GM18508 (cell line): ENCODE measurements at regions not wholly inside any gene's neighbourhood (a gene's known extent, or its start where the extent isn't known, plus 50 kb on each side); places are given as distances from the start of the nearest gene placed in this dataset.
"Not testable (repeated sequence)": the region's sequence is repeated elsewhere in the genome, so short reads cannot be mapped to it uniquely, and the experiment has no call there.

Experiments used
- ATAC-seq: cut with Tn5 transposase; IDR thresholded peaks from one replicate; pipeline ENCODE4 v1.9.1; 2021; ENCODE audit warnings: moderate number of reproducible peaks; ENCODE audit not compliant: insufficient read depth, unreplicated experiment

DNA sequence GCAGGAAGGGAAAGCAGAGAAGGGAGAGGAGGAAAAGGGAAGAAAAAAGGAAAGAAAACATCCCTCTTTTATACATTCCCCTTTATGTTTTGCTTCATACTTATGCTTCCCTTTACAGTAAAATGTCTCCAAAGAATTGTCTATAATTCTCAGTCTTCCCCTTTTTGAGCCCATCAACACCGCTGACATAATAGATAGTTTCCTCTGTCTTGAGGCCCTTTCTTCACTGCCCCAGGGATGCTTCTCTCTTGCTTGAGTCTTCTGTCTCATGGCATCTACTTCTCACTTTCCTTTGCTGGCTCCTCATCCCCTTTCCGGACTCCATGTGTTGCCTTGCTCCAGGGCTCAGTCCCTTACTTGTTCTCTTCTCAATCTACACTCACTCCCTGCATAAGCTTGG is 99.7 kb upstream of the DAZL start:
- no peak for ATAC-seq

DNA sequence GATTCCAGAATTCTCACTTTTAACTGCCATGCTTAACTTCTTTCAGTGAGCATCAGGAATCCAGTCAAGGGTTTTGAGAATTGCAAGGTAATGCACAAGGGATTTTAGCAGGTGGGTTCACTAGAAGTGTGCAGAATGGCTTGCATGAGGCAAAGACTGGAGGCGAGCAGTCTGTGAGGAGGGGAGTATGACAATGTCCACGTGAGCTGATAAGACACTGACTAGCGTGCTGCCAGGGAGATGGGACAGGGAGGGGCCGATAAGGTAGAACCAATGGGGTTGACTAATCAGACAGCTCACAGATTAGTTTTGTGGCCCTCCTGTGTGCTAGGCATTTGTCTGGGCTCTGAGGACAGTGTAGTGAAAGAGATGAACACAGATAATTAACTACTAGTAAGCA is 102.0 kb upstream of the DAZL start:
- ATAC-seq, result no peak

DNA sequence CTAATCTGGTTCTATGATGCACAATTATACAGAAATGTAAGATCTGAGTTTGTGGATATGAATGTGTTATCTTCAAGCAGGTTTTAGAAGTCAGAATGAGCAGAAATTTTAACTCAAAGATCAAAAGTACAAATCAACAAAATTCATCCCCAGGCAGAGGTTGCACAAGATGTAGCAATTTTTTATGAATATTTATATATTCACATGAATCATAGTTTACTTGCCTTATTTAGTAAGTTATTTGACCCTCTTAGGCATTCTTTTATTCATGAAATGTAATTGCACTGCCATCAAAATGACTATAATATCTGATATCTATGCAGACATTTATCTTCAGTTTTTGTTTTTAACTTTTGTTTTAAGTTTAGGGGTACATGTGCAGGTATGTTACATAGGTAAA is 103.1 kb upstream of the DAZL start:
- no peak for ATAC-seq

DNA sequence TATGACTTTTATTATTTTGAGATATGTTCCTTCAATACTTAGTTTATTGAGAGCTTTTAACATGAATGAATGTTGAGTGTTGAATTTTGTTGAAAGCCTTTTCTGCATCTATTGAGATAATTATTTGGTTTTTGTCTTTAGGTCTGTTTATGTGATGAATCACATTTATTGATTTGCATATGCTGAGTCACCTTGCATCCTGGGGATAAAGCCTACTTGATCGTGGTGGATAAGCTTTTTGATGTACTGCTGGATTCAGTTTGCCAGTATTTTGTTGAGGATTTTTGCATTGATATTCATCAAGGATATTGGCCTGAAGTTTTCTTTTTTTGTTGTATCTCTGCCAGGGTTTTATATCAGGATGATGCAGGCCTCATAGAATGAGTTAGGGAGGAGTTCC is 106.5 kb upstream of the DAZL start:
- ATAC-seq, result not testable (repeated sequence)

DNA sequence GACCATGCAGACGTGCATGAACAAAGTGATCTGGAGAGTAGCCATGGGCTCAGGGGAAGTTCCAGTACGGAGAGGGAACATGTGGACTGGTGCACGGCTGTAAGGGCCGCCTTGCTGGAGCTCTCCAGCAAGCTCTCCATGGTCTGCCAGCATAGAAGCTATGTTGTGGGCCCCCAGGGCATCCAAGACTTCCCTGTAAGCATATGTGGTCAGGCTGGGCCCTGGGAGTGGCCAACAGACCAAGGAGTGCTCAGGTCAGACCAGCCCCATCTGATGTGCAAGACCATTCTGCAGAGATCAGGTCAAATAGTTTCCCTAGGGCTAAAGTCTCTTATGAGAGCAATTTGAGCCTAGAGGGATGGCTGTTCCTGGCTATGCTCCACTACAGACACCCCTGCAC is 110.1 kb upstream of the DAZL start:
- no peak for ATAC-seq

DNA sequence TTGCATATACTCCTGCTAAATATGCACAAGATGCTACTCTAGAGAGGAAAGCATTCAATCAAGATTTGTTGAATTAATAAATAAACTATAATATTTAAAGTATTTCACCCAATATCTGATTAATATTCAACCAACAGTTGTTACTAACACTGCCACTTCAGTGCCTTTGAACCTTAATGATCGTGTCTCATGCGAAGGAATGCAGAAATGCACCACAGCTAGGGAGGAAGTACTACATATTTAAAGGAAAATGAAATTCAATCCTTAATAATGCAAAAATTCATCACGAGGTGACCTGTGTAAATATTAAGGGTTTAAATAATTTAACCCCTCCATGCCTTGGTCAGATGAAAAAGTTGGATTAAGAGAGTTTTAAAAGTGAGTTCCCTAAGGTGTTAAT is 114.2 kb upstream of the DAZL start:
- ATAC-seq, result no peak

DNA sequence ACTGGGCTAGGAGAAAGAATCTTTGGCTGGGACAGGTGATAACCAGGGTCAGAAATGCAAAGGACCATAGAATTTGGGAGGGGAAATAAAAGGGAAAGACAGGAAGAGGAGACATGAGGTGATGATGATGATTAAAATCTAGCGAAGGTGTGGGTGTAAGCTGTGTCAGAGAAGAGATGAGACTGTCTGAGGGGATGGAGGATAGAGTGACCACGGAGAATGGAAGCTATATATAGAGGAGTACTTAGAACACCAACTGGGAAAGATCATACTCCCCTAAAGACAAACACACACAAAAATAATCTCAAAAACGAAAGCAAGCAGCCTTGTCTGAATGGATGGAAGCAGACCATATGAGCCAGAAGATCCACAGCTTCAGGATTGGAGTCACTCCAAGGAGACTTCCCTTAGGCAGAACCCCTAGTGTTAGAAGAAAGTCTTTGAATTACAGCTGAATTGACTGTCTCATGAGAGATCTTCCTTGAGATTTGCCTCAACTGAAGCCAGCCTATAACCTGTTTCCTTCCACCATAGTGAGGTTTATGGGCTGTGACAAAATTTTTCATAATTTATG is 115.2 kb upstream of the DAZL start:
- no peak for ATAC-seq

DNA sequence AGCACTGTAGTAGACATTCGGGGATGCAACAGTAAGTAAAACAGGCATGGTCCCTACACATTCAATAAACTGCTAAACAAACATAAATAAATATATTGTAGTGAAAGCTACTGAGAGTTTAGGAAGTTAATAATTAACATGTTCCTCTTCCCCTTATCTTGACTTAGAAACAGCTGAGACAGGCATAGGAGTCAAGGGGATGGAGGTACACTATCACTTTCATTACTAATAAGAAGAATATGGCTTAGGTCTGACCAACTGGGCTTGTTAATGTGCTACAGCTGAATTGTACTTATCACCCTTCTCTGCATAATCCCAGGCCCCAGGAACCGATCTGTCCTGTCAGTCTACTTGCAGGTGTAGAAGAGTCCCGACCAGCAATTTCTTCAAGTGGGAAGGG is 116.3 kb upstream of the DAZL start:
- ATAC-seq, result no peak

DNA sequence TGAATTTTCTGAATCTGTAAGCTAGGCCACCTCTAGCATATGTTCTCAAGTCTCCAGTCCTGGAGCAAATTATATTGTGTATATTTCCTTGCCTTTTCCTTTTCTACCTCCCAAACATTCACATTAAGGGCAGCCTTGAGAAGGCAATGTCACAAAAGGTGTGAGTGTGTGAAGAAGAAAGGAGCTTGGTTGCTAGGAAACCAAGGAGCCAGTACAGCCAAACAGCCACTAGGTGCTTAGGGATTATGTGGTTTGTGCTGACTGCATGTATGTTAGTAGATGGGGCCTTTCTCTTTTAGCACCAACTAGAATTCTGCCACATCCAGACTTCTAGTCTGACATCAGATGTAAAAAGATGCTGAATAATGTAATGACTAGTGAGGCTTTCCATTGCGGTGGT is 118.8 kb upstream of the DAZL start:
- no peak for ATAC-seq

DNA sequence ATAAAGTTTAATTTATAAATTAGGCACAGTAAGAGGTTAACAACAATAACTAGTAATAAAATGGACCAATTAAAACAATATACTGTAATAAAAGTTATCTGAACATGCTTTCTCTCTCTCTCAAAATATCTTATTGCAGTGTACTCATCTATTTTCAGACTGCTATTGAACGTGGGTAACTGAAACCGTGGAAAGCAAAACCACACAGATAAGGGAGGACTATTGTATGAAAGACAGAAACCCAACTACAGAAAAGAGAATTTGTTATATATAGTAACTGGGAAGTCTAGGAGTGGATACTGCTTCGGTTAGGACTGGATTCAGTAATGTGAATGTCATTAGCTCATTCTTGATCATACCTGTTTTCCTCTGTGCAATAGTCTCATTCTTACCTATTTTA is 119.3 kb upstream of the DAZL start:
- no peak for ATAC-seq

DNA sequence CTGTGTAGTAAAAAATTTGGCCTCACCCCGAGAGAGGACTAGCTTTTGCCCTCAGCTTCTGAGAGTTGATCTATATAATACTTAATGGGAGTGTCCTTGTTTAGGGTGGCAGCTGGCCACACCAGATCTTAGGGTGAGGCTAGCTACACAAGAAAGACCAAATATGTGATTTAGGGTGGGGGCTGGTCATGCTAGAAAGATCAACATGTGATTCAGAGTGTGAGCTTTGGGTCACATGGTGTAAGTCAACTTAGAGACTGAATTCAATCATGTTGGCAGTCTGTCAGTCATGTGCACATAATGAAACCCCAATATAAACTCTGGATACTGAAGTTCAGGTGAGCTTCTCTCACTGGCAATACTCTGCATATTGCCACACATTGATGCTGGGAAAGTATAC is 120.7 kb upstream of the DAZL start:
- no peak for ATAC-seq

DNA sequence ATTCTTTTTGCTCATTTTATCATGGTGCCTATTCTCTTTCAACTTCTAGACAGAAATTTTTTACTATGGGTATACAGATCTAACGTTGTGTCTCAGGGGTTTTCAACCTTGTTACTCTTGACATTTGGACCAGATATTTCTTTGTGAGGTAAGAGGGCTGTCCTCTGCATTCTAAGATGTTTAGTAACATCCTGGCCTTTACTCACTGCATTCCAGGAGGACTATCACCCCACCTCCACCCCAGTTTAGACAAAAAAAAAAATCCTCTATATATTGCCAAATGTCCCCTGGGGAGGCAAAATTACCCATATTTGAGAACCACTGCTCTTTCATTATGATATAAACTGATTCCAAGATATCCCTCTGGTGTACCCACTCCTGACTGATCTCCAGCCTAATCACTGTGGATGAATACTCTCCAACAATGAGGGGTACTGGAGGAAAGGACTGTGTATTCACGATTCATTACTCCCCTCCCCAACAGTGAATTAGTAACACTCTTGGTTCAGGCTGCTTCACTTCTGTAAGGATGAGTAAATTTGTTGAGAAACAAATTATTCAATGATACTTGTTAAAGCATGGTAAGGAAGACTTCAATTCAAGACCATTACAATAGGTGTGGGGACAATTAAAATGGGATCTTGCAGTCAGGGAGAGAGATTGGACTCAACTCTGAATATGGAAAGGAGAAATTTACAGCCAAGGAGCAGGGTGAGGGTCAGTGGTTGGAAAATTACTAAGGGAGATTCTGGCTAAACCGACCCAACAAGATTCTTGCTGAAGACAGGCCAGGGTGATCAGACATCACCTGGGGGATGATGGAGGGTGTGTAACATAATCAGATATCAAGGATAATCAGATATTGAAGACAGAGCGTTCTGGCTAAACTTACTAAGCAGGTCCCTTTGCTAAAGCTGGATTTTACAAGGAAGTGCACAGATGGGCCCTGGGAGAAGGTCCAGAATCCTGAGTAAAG is 123.8 kb upstream of the DAZL start:
- ATAC-seq, result no peak

DNA sequence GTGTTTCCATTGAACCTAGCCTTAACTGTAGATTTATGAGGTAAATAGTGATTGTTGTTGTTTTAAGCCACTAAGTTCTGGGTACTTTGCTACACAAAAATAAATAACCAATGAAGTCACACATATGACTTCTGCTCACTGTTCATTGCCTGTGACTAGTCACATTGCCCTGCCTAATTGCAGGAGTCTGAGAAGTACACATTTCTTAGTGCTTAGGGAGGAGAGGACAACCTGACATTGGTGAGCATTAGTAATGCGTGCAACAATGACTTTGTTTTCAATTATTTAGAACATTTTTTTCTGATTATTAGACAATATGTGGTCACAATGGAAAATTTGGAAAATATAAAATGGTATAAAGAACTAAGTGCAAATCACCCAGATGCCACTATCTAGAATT is 133.2 kb upstream of the DAZL start:
- ATAC-seq, result no peak

DNA sequence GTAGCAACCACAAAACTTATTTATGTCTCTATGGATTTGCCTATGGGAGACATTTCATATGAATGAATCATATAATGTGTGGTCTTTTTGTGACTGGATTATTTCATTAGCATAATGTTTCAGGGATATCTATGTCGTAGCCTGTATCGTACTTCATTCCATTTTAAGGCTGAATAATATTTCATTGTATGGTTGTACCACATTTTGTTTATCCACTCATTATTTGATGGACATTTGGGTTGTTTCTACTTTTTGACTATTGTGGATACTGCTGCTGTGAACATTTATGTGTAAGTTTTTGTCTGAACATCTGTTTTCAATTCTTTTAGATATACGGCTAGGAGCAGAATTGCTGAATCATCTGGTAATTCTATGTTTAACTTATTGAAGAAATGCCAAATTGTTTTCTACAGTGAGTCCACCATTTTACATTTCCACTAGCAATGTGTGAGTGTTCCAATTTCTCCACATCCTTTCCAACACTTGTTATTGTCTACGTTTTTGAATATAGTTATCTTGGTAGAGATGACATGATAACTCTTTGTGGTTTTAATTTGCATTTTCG is 134.4 kb upstream of the DAZL start:
- ATAC-seq, result no peak

DNA sequence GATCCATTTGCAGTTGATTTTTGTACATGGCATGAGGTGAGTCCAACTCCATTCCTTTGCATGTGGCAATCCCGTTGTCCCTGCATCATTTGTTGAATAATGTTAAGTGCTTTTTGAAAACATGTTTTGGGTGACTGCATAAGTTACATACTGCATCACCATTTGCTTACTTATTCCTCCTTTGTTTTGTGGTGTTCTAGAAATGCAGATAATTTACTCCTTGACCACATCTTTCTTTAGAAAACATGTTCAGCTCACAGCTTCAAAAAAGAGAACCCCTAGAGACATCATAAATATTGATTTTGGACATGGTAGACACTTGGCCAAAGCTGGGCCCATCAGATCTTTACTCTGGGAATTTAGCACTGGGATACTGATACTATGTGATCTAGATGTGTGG is 135.3 kb upstream of the DAZL start:
- no peak for ATAC-seq

DNA sequence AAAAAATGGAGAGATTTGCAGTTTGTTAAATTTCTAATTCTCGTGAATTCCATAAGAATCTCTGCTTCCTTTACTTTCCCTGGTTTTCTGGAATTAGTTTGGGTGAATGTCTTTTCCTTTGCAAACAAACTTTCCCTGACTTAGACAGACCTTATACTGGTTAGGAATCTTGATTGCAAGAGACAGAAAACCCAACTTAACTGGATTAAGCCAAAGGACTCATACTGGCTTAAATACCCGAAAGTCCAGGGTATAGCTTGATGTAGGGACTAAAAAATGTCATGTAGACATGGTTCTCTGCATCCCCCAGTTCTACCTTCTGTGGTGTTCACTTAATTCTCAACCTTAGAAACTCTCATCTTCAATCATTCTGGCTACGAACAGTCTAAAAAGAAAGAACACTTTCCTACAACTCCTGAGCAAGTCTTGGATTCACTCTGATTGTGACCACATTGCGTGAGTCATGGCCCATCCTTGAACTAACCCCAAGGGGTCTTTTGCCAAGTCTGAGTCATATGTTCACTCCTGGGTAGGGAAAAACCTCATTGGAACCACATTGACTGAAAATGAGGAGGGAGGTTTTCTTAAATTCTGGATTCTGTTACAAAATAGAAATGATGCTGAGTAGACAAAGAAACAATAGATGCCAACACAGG is 136.0 kb upstream of the DAZL start:
- ATAC-seq, result no peak

DNA sequence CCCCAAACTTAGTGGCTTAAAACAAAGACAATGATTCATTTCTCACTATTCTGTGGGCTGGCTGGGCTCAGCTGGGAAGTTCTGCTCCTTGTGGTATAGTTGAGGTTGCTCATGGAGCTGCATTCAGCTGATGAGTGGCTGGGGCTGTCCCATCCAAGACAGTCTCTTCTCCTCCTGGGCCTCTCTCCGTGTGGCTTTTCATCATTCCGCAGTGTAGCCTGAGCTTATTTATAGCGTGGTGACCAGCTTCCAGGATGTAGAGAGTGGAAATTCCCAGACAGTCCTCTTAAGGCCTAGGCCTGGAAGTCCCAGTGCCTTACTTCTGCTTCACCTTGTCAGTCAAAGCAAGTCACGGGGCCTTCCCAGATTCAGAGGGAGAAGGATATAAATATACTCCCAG is 136.7 kb upstream of the DAZL start:
- no peak for ATAC-seq

DNA sequence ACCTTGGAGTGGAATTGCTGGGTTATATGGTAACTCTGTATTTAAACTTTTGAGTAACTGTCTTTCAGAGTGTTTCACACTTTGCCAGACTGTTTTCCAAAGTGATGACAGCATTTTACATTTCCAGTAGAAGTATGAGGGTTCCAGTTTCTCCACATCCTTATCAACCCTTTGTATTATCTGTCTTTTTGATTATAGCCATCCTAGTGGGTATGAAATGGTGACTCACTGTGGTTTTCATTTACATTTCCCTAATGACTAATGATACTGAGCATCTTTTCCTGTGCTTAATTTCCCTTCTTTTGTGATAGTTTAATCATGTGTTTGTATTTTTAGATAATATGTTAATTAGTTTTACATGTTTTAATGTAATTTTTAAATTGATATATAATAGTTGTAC is 138.1 kb upstream of the DAZL start:
- no peak for ATAC-seq

DNA sequence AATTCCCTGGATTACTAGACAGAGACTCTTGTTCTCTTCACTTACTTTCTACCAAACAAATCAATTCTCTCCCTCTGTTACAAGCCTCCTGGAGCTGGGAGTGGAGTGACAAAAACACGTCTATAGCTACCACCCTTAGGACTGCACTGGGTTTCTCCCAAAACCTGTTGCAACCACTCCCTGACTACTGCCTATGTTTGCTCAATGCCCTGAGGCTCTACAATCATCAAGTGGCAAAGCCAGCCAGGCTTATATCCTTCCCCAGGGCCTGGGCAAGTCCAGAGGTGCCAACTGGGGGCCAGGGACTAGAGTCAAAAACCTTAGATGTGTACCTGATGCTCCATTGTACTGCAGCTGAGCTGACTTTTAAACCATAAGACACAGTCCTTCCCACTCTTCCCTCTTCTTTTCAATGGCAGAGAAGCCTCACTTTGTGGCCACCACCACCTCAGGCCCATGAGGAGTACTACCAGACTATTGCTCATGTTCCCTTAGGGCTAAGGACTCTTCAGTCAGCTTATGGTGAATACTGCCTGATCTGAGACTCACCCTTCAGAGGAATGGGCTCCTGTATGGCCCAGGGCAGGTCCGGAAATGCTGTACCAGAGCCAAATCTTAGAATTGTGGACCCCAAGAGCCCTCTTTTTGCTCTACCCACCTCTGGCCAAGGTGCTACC is 125.4 kb upstream of the PLCL2 start:
- ATAC-seq, result no peak

DNA sequence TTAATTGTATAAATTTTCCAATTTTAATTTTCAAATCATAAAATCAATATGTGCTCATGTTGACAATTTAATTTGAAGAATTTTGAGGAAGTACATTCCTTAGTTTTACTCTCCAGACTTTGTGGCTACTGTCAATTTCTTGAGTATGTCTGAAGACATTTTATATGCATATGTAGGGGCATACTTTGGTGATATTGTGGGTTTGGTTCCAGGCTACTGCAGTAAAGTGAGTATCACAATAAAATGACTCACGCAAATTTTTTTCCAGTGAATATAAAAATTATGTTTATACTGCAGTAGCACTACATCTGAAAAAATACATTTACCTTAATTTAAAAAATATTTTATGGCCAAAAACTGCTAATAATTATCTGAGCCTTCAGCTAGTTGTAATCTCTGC is 123.2 kb upstream of the PLCL2 start:
- ATAC-seq, result no peak

DNA sequence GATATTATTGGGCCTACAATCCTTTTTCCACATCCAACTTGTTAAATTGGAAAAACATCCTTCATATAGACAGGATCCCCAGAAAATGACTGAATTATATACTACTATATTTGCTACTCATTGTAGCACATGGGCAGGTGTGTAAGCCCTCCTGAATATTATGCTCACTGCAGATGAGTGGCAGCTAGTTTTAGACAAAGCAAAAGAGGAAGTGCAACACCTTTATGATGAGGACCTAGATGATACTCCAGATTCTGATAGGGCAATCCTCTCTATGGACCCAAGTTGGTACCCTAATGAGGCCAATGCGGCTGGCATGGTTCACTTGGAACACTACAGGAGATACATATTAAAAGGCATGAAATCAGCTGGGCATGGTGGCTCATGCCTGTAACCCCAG is 119.1 kb upstream of the PLCL2 start:
- no peak for ATAC-seq
